ENCODE measurements at regions not wholly inside any gene's neighbourhood (a gene's known extent, or its start where the extent isn't known, plus 50 kb on each side); places are given as distances from the start of the nearest gene placed in this dataset.

DNA sequence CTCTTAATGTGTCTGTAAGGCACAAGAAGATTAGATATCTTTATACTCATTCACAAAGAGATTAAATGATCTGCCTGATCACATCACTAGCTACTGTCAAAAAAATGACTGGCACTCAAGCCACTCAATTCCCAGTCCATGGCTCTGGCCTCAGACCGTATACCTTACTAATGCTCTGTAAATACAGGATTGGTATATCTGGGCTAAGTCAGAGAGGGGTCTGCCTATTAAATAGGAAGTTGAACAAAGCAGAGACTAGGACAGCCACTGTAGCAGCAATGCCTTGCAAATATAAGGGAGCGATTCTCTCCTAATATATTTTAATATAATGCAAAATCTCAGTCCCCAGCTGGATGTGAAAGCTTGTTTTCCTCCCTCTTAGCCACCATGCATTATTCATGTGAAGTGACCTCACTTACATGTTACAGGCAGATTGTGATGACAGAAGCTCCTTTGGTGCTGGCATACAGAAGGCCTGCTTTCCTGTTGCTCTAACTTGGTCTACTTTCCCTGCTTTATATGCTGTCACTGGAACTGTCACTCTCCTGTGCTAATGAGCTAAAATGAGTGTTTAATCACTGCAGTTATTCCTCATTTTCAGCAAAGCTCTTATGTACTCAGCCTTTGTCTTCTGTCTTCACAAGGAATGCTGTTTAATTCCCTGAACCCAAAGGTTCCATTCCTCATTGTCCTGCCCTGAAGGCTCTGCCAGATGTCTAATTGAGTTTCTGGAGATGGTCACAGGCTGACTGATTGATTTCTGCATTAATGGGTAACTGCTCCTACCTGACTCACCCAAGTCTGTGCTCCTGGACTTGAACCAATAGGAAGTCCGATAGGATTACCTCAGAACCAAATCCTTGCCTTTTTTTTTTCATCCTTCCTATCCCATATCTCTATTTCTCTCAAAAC is 578.2 kb downstream of the KLHL13 start:
- TF ChIP-seq, protein P1, sequence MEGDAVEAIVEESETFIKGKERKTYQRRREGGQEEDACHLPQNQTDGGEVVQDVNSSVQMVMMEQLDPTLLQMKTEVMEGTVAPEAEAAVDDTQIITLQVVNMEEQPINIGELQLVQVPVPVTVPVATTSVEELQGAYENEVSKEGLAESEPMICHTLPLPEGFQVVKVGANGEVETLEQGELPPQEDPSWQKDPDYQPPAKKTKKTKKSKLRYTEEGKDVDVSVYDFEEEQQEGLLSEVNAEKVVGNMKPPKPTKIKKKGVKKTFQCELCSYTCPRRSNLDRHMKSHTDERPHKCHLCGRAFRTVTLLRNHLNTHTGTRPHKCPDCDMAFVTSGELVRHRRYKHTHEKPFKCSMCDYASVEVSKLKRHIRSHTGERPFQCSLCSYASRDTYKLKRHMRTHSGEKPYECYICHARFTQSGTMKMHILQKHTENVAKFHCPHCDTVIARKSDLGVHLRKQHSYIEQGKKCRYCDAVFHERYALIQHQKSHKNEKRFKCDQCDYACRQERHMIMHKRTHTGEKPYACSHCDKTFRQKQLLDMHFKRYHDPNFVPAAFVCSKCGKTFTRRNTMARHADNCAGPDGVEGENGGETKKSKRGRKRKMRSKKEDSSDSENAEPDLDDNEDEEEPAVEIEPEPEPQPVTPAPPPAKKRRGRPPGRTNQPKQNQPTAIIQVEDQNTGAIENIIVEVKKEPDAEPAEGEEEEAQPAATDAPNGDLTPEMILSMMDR (IDR thresholded peaks at IDR 0.05; ENCODE audit: extremely low read depth, low read depth, low read length) = no peak
- Histone ChIP-seq H3K4me2 (ENCODE audit: insufficient read depth, low read length) (no peak overlapping the region), H3K4me3 (ENCODE audit: insufficient read depth, low read length) (no peak overlapping the region), H3K9me3 (ENCODE audit: low read depth, low read length) (no peaks in the 10 kb centered on the region), H3K36me3 (ENCODE audit: insufficient read depth, low read length) (no peaks in the 10 kb centered on the region), H3K4me1 (ENCODE audit: insufficient read depth, low read length) (no peaks in the 10 kb centered on the region), H2AFZ (ENCODE audit: low read length) (no peak overlapping the region), H3K27ac (ENCODE audit: low read depth, low read length) (no peak overlapping the region), H4K20me1 (ENCODE audit: insufficient read depth, low read length) (no peaks in the 10 kb centered on the region), H3K79me2 (ENCODE audit: insufficient read depth, low read length) (no peaks in the 10 kb centered on the region), H3K27me3 (ENCODE audit: insufficient read depth, low read length) (no peaks in the 10 kb centered on the region)
- DNase-seq (ENCODE audit: insufficient read length, low spot score, missing footprints) = no peak

DNA sequence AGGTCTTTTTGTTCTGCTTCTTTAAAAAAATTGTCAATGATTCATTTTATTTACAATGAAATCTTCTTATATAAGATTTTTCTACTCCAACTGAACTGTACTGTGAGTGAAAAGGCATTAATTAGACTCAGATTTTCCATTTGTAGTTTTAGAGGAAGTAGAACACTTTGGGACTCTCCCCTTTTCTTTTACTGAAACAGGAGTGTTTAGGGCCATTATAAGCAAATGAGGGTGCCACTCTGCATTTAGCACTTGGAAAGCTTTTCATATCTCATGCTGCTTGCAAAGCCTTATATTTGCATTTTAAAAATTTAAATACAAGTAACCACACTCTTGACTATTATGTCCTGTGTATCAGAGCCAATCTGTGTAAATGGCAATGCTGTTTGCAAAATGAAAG is 584.3 kb downstream of the KLHL13 start:
- H3K27me3 ChIP-seq (ENCODE audit: insufficient read depth, low read length) = no peaks in the 10 kb centered on the region
- no peaks in the 10 kb centered on the region for H3K9me3 ChIP-seq (ENCODE audit: low read depth, low read length)
- DNase-seq (ENCODE audit: insufficient read length, low spot score, missing footprints) = no peak
- no peak overlapping the region for H3K27ac ChIP-seq (ENCODE audit: low read depth, low read length)
- H3K4me3 ChIP-seq (ENCODE audit: insufficient read depth, low read length) = no peak overlapping the region
- no peak overlapping the region for H2AFZ ChIP-seq (ENCODE audit: low read length)
- H3K36me3 ChIP-seq (ENCODE audit: insufficient read depth, low read length) = no peaks in the 10 kb centered on the region
- H4K20me1 ChIP-seq (ENCODE audit: insufficient read depth, low read length) = no peaks in the 10 kb centered on the region
- no peaks in the 10 kb centered on the region for H3K4me1 ChIP-seq (ENCODE audit: insufficient read depth, low read length)
- TF ChIP-seq, protein P1 (IDR thresholded peaks at IDR 0.05; ENCODE audit: extremely low read depth, low read depth, low read length) = no peak
- no peaks in the 10 kb centered on the region for H3K79me2 ChIP-seq (ENCODE audit: insufficient read depth, low read length)
- no peak overlapping the region for H3K4me2 ChIP-seq (ENCODE audit: insufficient read depth, low read length)

DNA sequence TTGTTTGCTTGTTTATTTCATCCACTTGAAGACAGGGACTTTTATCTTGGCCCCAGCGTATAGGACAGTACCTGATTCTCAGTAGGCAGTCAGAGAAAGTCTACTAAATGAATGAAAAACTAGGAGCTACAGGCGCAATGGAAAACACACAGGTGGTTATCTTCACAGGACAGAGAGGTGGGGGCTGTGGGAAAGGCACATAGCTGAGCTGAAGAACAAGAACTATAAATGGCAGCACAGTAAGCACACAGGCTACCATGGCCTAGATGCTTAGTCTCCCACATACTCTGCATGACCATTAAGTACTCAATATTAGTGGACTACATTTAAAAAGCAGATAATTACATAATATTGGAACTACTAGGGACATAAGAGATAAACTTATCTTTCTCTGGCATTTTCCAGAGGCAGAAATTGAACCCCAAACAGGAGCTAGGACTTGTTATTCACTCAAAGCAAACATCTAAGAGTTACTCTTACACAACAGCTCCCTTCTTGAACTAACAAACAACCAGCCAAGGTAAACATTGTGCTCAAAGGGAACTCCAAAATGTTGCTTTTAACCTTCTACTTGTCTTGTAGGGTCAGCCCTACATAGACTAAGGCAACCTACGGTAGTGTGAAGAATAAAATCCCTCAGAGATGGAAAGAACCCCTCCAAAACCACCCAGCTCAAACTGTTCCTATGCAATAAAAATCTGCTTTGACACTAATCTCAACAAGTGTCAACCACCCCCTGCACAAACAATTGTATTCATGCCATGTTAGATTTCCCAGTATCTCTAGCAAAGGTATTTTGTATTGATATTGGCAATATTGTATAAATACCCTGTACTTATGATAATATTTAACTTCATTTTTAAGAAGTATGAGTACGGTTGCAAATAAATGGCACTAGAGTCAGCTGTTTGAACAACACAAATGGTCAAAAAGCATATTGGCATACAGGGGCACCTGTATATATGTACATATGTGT is 593.6 kb downstream of the KLHL13 start:
- Histone ChIP-seq H3K4me1 (ENCODE audit: insufficient read depth, low read length) (no peaks in the 10 kb centered on the region), H2AFZ (ENCODE audit: low read length) (no peak overlapping the region), H3K27me3 (ENCODE audit: insufficient read depth, low read length) (no peaks in the 10 kb centered on the region), H3K79me2 (ENCODE audit: insufficient read depth, low read length) (no peaks in the 10 kb centered on the region), H3K36me3 (ENCODE audit: insufficient read depth, low read length) (no peaks in the 10 kb centered on the region), H3K4me2 (ENCODE audit: insufficient read depth, low read length) (no peak overlapping the region), H4K20me1 (ENCODE audit: insufficient read depth, low read length) (no peaks in the 10 kb centered on the region), H3K4me3 (ENCODE audit: insufficient read depth, low read length) (no peak overlapping the region), H3K9me3 (ENCODE audit: low read depth, low read length) (no peaks in the 10 kb centered on the region), H3K27ac (ENCODE audit: low read depth, low read length) (no peak overlapping the region)
- TF ChIP-seq, protein P1 (IDR thresholded peaks at IDR 0.05; ENCODE audit: extremely low read depth, low read depth, low read length) = no peak
- DNase-seq (ENCODE audit: insufficient read length, low spot score, missing footprints) = no peak

All from osteoblast (primary cell).